CD4-positive, alpha-beta T cell (primary cell): ENCODE measurements at regions not wholly inside any gene's neighbourhood (a gene's known extent, or its start where the extent isn't known, plus 50 kb on each side); places are given as distances from the start of the nearest gene placed in this dataset.

Source experiments
- ATAC-seq: fragments of 200-7000 bp; cut with Tn5 transposase; one replicate; pipeline ENCODE4 v1.10.0; 2022; ENCODE audit warnings: mild to moderate bottlenecking; ENCODE audit not compliant: poor library complexity
- CTCF ChIA-PET: fragments of 350-600 bp; sonication (Branson Sonifier 250); formaldehyde crosslinking; loops from one replicate; lab custom pipeline; 2021; ENCODE audit warnings: antibody characterized with exemption, inconsistent platforms; lab: Charles Lee
- POLR2A ChIA-PET: fragments of 350-600 bp; sonication (Branson Sonifier 250); formaldehyde crosslinking; loops from one replicate; lab custom pipeline; 2021; ENCODE audit warnings: antibody characterized with exemption, inconsistent platforms; lab: Charles Lee
- DNase-seq, 14 experiments: peaks; one replicate each; pipeline ENCODE4 v3.0.0-alpha.2; 2013 to 2020; ENCODE audit warnings: mixed read lengths in 2 of 14
- H3K27ac ChIP-seq, 2 donors: one replicate each; pipeline versions ENCODE4 v1.5.1 to v1.7.0; 2013; ENCODE audit warnings: low read length in 2 of 2, low read depth in 1 of 2, mild to moderate bottlenecking in 1 of 2
- H3K27me3 ChIP-seq, 2 experiments: 1 replicate in 1 of 2; 2 replicates in 1 of 2; pipeline versions ENCODE4 v1.6.1 to v1.7.0; 2013; ENCODE audit warnings: low read length in 2 of 2, control low read depth in 1 of 2, mild to moderate bottlenecking in 1 of 2, moderate library complexity in 1 of 2; ENCODE audit not compliant: insufficient read depth in 2 of 2, control insufficient read depth in 1 of 2
- H3K36me3 ChIP-seq: one replicate; pipeline ENCODE4 v1.6.1; 2013; ENCODE audit warnings: low read length, control low read depth; ENCODE audit not compliant: insufficient read depth
- H3K4me1 ChIP-seq: one replicate; pipeline ENCODE4 v1.6.1; 2013; ENCODE audit warnings: low read length, control low read depth; ENCODE audit not compliant: insufficient read depth
- H3K4me3 ChIP-seq: one replicate; pipeline ENCODE4 v1.5.1; 2013; ENCODE audit warnings: mild to moderate bottlenecking, low read length, moderate library complexity
- H3K9me3 ChIP-seq, 2 experiments: 1 replicate in 1 of 2; 2 replicates in 1 of 2; pipeline versions ENCODE4 v1.6.1 to v1.7.0; 2013; ENCODE audit warnings: low read length in 2 of 2, mild to moderate bottlenecking in 2 of 2, control low read depth in 1 of 2, moderate library complexity in 1 of 2; ENCODE audit not compliant: control insufficient read depth in 1 of 2, insufficient read depth in 1 of 2
- H3K27ac Mint-ChIP-seq: one replicate; pipeline ENCODE4 v1.8.0; 2020; ENCODE audit warnings: mixed read lengths
- H3K27me3 Mint-ChIP-seq: one replicate; pipeline ENCODE4 v1.8.0; 2021; ENCODE audit warnings: mixed read lengths
- H3K36me3 Mint-ChIP-seq: one replicate; pipeline ENCODE4 v1.8.0; 2021; ENCODE audit warnings: low read depth, mixed read lengths
- H3K4me1 Mint-ChIP-seq: one replicate; pipeline ENCODE4 v1.8.0; 2021; ENCODE audit warnings: low read depth, mixed read lengths
- H3K4me3 Mint-ChIP-seq: one replicate; pipeline ENCODE4 v1.8.0; 2020; ENCODE audit warnings: mild to moderate bottlenecking, mixed read lengths
- H3K9me3 Mint-ChIP-seq: one replicate; pipeline ENCODE4 v1.8.0; 2020; ENCODE audit warnings: mixed read lengths
- intact Hi-C, 2 experiments: fragments of 100-400 bp; cut with DNase I in 1 of 2; cut with micrococcal nuclease in 1 of 2; formaldehyde crosslinking; loops; one replicate each; pipeline versions ENCODE4 v1.15.1 to v1.9.0; 2023 to 2025; cut with DNase I, micrococcal nuclease
- TF ChIP-seq, protein P1 (sequence below): fragments of 200-600 bp; IDR thresholded peaks from one replicate; pipeline ENCODE4 v1.8.0; 2022; ENCODE audit warnings: antibody characterized with exemption, mild to moderate bottlenecking

- Mint-ChIP-seq H3K36me3 (no peaks in the 10 kb centered on the region), H3K4me3 (no peak overlapping the region), H3K4me1 (no peaks in the 10 kb centered on the region), H3K27me3 (no peaks in the 10 kb centered on the region), H3K27ac (no peak overlapping the region), H3K9me3 (peaks cover 2% of the 10 kb centered on the region)
- intact Hi-C loops = no loop called here
- no peaks in the 10 kb centered on the region for H3K4me1 ChIP-seq
- no peak overlapping the region for H3K4me3 ChIP-seq
- POLR2A ChIA-PET = no interaction called here
- CTCF ChIA-PET = no interaction called here
- H3K27ac ChIP-seq = no peak overlapping the region
- H3K27me3 ChIP-seq = no peaks in the 10 kb centered on the region
- no peaks in the 10 kb centered on the region for H3K9me3 ChIP-seq
- DNase-seq = no peak
- ATAC-seq = no peak
- TF ChIP-seq, protein P1, sequence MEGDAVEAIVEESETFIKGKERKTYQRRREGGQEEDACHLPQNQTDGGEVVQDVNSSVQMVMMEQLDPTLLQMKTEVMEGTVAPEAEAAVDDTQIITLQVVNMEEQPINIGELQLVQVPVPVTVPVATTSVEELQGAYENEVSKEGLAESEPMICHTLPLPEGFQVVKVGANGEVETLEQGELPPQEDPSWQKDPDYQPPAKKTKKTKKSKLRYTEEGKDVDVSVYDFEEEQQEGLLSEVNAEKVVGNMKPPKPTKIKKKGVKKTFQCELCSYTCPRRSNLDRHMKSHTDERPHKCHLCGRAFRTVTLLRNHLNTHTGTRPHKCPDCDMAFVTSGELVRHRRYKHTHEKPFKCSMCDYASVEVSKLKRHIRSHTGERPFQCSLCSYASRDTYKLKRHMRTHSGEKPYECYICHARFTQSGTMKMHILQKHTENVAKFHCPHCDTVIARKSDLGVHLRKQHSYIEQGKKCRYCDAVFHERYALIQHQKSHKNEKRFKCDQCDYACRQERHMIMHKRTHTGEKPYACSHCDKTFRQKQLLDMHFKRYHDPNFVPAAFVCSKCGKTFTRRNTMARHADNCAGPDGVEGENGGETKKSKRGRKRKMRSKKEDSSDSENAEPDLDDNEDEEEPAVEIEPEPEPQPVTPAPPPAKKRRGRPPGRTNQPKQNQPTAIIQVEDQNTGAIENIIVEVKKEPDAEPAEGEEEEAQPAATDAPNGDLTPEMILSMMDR = no peak
- no peaks in the 10 kb centered on the region for H3K36me3 ChIP-seq
Measured at GRCh38 chr6:98443633-98444032, 390.7 kb upstream of the POU3F2 start.

- Histone ChIP-seq H3K36me3 (no peaks in the 10 kb centered on the region), H3K4me1 (no peaks in the 10 kb centered on the region), H3K9me3 (no peaks in the 10 kb centered on the region), H3K27me3 (no peaks in the 10 kb centered on the region), H3K27ac (no peak overlapping the region), H3K4me3 (no peak overlapping the region)
- intact Hi-C loops = no loop called here
- ATAC-seq (no peak), DNase-seq (no peak)
- Mint-ChIP-seq H3K36me3 (no peaks in the 10 kb centered on the region), H3K27ac (no peak overlapping the region), H3K9me3 (no peaks in the 10 kb centered on the region), H3K4me3 (no peak overlapping the region), H3K27me3 (no peaks in the 10 kb centered on the region), H3K4me1 (no peaks in the 10 kb centered on the region)
- TF ChIP-seq, protein P1 = no peak
- CTCF ChIA-PET = no interaction called here
- POLR2A ChIA-PET = no interaction called here
Measured at GRCh38 chr6:98452685-98453084, 381.7 kb upstream of the POU3F2 start.

GRCh38 chr6:98454809-98455322 lies 379.5 kb upstream of the POU3F2 start:
- ChIA-PET POLR2A (no interaction called here), CTCF (no interaction called here)
- ATAC-seq = no peak
- Mint-ChIP-seq H3K4me3 (no peak overlapping the region), H3K27me3 (no peaks in the 10 kb centered on the region), H3K36me3 (no peaks in the 10 kb centered on the region), H3K4me1 (no peaks in the 10 kb centered on the region), H3K27ac (no peak overlapping the region), H3K9me3 (no peaks in the 10 kb centered on the region)
- Histone ChIP-seq H3K4me3 (no peak overlapping the region), H3K27ac (no peak overlapping the region), H3K27me3 (no peaks in the 10 kb centered on the region), H3K9me3 (no peaks in the 10 kb centered on the region), H3K4me1 (no peaks in the 10 kb centered on the region), H3K36me3 (no peaks in the 10 kb centered on the region)
- TF ChIP-seq, protein P1 = no peak
- intact Hi-C loops = no loop called here
- no peak for DNase-seq
